ENCODE measurements at regions not wholly inside any gene's neighbourhood (a gene's known extent, or its start where the extent isn't known, plus 50 kb on each side); places are given as distances from the start of the nearest gene placed in this dataset.

DNA sequence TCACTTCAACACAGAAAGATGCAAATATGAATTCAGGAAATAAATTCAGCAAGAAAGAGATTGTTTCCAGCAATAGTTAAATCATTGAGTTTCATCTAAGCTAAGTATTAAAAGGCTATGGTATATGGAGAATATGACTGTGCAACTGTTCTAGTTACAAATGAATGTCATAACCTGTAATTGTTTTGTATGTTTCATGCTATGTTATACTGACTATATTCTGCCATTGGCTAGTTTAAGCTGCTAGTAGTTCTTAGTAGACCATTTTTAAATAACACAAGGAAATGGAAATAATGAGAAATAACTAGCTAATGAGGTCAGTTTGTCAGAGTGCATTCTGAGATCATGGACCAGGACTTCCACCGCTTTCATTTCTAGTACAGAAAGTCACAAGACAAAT lies 1154.9 kb upstream of the TMEFF2 start:
- DNase-seq = no peak

DNA sequence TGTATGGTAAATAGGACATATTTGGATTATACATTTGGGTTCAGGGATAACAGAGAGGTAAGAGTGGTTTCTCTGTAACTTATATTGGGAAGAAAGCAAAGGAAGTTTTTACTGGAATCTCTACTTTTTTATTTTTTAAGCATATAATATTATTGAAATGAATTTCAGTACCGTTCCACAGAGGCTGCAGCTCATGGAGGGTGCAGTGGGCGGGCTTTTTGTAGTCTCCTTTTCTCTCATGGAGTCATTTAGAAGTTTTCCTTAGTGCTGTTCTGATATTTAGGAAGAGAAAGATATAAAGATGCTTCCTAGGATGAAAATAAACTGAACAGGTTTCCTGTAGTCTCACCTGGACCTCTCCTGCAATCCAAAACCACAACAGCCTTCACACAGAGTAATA lies 1153.3 kb upstream of the TMEFF2 start:
- no peak for DNase-seq

DNA sequence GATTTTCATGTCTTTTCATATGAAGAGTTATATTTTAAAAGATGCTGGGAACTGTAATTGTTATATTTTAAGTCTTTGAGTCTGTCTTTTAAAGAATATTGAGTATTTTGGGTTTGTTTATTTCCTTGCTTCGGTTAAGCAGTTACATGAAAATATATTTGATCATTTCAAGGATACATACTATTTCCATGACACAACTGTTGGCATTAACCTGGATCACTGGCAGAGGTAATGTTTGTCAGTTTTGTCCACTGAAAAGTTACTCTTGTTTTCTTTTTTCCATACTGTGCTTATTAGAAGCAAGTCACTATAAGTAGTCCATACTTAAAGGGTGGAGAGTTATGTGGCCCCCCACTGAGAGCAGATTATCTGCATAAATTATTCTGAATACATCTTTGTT lies 1142.0 kb upstream of the TMEFF2 start:
- DNase-seq = no peak

DNA sequence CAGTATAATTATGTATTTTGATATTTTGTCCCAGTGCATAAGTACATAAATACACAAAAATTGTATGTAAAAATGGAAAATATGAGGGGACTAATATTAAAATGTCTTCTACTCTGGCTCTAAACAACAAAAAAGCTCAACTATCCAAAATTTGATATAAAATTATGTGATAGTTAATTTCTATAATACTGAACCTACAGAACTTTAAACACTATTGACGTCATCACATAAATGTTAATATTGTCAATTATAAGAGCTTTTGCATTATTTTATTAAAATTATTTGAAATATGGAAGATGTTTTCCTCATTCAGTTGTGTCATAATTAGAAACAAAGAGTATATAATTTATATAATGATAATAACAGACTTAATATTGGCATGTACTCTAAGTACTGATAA lies 1139.7 kb upstream of the TMEFF2 start:
- DNase-seq = no peak

DNA sequence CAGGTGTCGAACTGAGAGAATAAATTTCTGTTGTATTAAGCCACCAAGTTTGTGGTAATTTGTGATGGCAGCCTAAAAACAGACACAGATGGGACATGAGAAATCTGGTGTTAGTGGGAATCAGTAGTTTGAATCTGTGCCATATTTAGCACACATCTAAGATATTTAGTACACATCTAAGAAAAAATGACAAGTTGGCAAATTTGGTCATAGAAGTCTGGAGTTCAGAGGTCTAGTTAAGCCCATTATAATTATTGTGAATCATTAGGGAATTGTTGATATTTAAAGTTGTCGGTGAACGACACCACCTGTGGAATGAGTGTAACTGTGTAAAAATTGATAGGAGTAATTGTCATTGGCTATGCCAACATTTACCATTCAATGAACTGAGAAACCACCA lies 1138.8 kb upstream of the TMEFF2 start:
- DNase-seq = no peak

DNA sequence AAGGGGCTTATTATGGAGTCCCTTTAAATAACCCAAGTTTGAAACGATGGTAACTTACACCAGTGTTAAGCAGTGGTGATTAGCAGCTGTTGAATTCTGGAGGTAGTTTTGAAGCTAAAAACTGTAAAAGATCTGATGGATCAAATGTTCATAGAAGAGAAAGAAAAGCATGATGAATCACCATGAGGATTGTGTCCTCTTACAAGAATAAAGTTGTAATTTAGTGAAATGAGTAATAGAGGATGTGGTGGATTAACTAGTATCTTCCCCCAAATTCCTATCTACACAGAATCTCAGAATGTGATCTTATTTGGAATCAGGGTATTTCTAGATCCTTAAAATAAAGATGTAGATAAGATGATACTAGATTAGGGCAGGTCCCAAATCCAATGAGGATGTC lies 1138.2 kb upstream of the TMEFF2 start:
- no peak for DNase-seq

DNA sequence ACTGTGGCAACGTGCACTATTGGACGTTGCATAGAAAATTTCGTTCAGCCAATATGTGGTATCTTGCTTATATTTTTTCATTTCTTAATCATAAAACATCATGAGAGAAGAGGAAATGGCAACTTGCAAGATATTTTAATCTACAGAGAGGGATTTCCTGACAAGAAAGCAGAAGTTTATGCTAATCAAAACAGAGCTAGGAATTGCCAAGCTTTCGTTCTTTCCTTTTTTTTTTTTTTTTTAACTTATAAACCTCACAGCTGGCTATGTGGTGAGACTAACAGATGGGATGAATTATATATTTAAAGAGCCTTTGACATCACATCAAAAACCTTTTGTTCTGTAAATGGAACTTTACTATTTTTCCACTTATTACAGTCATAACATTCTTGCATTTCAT lies 1136.9 kb upstream of the TMEFF2 start:
- no peak for DNase-seq

DNA sequence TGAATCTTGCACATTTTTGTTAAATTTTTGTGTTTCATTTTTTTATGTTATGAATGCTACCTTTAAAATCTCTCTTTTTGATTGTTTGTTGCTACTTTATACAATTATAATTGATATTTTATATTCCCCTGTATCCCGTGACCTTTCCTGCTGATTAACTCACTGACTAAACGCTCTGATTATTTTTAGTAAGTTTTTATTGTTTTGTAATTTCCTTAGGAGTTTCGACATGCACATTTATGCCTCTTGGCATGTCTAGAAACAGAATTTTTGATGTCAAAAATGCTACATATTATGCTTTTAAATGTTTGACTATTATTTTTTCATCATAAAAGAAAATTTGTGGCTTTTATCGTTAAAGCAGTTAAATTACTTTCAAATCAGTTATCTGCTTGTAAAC lies 1131.6 kb upstream of the TMEFF2 start:
- no peak for DNase-seq

DNA sequence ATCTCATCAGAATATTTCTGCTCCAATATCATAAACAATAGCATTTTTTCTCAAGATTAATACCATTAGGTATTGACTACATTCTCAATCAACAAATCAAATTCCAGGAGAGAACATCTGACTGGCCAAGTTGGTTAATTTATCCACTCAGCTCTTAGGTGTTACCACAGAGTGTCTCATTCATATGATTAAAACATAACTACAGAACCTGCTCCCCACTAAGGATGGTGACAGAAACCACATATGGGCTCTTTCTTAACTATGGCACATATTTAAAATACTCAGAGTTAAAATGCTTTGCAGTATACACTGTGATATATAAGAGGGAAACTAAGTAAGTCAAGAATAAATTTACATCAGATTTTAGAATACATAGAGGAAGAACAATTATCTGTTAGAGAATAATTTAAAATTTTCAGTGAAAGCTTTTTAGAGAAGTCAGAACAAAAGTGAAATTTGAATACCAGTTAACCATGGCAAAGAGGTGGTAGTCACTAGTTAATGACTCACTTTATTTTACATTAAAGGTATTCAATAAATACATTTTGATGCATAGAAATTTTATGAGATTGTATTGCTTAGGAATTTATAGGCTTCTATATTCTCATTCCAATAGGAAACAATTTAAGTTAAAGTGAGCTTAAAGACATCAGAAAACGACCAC lies 1120.8 kb upstream of the TMEFF2 start:
- no peak for DNase-seq

DNA sequence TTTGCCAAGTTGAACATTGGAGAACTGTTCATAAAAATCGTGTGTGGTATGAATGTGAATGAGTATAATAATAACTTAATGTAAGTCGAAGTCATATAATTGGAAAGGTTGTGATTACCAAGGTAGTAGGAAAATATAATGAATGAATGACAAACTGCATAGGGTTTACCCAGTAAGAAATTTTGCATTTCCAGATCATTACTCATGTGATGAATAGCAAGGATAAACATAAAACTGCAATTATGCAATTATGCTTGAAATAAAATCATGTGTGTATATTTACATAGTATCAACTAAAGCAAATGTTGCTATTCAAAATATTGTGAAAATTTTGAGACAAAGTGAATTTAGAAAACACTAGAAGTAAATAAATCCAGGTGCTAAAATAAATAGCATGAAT lies 1108.7 kb upstream of the TMEFF2 start:
- DNase-seq = no peak

DNA sequence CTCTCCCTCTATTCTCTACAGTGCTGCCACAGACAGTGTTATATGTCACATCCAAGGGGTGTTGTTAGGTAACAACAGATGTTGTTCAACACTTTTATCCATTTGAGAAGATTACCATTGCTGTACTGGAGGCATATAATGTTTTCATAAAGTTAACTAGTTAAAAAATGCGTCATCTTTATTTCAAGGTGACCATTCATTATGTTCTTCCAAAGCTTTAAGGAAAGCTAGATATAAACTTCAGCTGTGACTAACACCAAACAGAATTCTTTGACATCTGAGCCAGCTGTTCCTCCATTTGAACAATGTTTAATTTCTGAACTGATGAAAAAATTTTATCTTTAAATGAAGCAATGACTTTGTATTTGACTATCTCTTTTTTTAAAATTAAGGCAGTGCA lies 1099.6 kb upstream of the TMEFF2 start:
- DNase-seq = no peak

DNA sequence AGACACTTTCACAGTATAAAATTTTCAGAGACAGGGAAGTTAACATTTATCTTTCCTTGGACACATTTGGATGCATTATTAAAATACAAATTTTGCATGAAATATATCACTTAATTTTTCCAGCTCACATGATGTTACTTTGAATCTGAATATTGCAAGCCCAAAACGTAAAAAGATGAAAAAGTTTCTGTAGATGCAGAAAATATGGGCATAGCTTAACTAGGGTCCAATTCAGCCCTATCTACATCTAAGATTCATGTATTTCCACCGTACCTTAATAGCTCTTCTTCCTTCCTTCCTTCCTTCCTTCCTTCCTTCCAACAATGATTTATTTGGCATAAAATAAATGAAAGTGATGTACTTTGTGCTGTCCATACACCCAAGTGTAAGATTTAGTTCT lies 1084.6 kb upstream of the TMEFF2 start:
- DNase-seq = no peak

DNA sequence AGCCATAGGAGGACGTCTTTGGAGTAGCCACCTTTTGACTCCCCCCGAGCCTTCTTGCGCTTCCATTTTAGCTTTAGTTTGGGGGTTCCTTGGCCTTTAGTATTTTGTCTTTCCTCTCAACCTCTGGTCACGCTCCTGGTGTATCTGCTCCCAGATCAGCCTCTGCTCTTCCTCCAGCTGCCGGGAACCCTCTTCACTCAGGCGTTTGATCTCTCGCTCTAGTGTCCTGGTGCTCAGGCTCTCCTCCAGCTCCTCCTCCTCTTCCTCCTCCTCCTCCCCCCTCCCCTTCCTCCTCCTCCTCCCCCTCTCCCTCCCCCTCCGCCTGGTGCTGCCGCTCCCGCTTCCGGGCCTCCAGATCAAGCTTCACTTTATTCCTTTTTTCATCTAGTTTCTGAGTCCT lies 1082.3 kb upstream of the TMEFF2 start:
- DNase-seq = no peak

DNA sequence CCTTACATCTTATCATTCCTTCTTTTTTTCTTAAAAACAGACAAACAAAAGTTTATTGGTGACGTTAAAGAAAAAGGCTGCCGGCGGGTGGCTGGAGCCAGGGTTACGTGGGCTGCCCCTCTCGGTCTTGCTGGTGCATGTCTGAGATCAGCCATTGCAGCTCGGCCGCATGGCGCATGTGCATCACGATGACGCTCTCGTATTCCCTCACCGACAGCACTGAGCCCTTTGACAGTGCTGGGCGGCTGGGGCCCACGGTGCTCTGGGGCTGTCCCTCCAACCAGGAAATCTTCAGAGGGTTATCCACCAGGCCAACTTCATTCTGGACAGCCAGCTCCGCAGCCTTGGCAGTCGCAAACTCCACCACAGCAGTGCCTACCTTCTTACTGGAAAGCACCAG lies 1081.8 kb upstream of the TMEFF2 start:
- DNase-seq = no peak

DNA sequence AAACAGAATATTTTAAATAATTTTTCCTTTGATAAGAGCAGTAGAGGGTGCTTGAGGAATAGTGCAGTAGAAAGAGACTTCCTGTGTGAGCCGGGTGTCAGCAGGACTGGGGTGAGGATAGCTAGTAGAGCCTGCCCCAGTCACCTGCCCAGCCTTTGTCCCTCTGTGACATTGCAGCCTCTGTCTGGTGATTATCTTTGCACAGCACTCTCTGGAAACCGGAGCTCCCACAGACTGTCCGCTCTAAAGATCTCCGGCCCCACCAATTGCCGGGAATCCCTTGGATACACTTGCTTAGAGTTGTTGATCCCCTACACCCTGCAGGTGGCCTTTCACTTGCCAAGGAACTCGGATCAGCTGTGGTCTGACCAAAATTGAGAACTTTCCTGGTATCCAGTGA lies 1081.3 kb upstream of the TMEFF2 start:
- no peak for DNase-seq

DNA sequence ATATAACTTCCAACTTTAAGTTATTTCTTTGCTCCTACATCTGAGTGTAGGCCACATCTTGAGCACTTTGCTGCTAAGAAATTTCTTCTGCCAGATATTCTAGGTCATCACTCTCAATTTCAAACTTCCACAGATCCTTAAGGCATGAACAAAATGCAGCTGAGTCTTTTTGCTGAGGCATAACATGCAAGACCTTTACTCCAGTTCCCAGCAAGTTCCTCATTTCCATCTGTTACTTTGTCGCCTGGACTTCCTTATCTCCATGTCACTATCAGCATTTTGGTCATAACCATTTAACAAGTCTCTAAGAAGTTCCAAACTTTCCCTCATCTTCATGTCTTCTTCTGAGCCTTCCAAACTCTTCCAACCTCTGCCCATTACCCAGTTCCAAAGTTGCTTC lies 1077.3 kb upstream of the TMEFF2 start:
- DNase-seq = no peak

DNA sequence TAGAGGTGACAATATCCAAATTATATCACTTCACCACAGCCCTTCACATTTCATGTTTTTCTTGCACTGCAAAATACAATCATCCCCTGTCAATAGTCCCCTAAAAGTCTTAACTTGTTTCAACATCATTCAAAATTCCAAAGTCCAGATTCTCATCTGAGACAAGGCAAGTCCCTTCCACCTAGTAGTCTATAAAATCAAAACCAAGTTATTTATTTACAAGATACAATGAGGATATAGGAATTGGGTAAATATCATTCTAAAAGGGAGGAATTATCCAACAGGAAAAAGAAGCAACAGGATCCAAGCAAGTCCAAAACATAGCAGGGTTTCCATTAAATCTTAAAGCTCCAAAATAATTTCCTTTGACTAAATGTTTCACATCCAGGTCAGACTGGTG lies 1076.1 kb upstream of the TMEFF2 start:
- DNase-seq = no peak

DNA sequence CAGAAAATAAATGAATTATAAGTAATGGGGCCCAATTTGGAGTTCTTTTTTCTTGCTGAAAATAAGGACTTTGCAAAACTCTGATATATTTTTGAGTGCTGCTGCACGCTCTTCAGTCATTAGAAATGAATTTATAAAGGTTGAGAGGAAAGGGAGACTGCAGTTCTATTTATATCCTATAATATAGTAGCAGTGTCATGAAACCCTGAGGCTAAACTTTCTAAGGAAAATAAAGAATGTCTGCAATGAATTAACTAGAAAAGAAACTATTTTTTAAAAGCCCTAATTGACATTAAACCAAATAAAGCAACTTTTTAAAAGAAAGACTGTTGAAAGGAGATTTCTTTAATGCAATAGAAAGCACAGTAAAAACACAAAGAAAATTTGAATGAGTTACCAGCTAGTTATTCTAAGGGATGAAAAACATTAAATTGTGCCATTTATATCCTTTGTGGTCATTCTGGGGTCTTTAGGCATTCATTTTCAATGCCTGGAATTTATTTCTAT lies 1072.8 kb upstream of the TMEFF2 start:
- DNase-seq = no peak

DNA sequence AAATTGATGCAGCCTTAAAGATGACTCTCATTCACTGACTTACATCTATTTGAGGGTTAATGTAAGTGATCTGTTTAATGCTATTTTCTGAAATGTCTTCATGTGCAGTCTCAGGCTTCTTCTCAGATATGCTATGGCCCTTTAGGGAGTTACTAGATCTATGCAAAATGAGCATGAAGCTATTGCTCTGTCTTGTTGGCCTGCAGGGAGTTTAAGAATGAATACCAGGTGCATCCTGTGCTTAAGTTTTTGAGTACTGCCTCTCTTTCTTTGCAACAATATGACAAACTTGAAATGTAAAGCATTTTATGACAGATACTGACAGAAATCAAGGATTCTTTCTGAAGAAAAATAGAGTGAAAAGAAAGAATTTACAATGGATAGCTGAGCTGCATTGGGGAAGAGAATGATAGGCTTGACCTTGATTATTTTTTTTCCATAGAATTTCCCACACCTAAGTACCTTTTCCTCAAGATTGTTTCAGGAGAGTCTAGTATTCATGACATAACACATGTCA lies 1058.3 kb upstream of the TMEFF2 start:
- DNase-seq = no peak

DNA sequence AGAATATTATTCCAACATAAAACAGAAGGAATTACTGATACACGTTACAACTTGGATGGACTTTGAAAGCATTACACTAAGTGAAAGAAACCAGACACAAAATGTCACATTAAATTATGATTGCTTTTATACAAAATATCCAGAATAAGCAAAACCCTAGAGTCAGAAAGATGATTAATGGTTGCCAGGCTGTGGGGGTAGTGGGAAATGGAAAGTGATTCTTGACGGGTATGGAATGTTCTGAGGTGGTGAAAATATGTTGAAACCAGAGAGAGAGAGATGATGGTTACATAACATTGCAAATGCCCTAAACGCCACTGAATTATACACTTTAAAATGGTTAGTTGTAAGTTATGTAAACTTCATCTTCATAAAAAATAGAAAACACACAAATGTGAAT lies 1057.2 kb upstream of the TMEFF2 start:
- DNase-seq = no peak

DNA sequence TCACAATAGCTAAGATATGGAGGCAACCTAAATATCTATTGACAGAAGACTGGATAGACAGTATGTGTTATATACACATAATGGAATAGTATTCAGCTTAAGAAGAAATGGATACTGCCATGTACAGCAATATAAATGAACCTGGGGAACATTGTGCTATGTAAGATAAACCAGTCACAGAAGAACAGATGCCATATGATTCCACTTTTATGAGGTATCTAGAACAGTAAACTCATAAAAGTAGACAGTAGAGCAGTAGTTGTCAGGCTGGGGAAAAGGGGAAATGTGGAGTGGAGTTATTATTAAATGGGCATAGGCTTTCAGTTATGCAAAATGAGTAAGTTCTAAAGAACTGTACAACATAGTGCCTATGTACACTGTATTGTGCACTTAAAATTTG lies 1055.7 kb upstream of the TMEFF2 start:
- no peak for DNase-seq

DNA sequence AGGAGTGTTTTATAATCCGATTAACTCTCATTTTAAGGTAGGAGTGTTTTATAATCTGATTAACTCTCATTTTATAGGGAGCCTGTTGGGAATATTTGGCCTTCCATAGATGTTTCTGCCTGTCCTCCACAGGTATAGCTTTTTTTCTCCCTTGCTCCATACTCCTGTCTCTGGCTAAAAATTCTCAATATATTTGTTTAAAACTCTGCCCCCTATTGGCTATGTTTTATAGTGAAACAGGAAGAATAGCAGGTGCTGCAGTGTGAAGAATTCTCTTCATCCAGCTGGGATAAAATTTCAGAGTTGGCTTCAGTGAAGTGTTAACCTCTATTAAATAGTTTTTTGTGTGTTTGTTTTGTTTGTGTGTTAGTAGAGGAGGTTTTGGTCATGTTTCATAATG lies 1046.0 kb upstream of the TMEFF2 start:
- DNase-seq = no peak

DNA sequence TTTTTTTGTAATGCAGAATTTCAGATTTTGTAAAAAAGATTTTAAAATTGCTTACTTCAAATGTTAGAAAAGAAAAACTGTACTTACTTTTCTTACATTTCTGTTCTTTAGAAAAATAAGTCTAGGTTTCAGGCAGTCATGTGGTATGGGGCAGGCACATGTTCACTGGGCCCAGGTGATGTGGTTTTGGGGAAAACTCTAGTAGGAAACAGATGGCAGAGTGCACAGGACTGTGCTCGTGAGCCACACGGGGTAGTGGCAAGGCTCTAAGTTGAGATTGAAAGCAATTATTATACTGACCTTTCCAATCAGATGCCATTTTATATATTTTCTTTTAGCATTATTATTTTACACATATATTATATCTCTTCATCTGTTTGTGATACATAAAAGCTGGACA lies 1036.9 kb upstream of the TMEFF2 start:
- DNase-seq = no peak

DNA sequence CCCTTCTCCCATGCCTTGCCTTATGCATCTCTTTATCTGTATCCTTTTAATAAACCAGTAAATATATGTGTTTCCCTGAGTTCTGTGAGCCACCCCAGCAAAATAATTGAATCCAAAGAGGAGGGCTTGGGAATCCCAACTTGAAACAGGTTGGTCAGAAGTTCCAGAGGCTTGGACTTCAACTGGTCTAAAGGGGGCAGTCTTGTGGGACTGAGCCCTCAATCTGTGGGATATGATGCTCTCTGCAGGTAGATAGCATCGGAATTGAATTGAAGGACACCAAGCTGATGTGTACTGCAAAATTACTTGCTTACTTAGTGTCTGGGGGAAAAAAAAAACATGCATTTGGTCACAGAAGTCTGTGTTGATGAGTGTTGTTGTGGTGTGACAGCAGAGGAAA lies 1033.5 kb upstream of the TMEFF2 start:
- no peak for DNase-seq

DNA sequence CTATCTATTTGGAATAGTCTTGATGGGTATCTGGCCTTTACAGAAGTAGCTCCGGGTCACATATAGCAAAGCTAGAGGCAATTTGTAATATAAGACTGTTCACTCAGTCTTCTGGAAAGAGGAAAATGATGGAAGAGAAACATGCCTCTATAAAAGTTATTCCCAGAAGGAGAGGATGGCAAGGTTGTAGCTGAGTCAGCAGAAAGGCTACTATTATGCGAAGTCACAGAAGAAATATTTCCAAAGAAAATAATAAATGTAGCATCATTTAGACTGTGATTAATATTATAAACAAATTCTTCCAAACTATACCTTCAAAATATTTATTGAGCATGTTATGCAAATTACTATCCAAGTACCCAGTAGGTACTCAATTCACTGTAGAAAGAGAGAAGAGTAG lies 1027.7 kb upstream of the TMEFF2 start:
- no peak for DNase-seq
